Fibroblast of villous mesenchyme (primary cell): ENCODE measurements at regions not wholly inside any gene's neighbourhood (a gene's known extent, or its start where the extent isn't known, plus 50 kb on each side); places are given as distances from the start of the nearest gene placed in this dataset.

Experiments used
- DNase-seq: peaks from one replicate; pipeline ENCODE4 v3.0.0-alpha.2; 2010; ENCODE audit warnings: low read depth
- H3K4me3 ChIP-seq: 2 replicates; pipeline ENCODE4 v1.5.1; 2011; ENCODE audit warnings: low read depth, mild to moderate bottlenecking, low read length
- CTCF ChIP-seq: IDR thresholded peaks from 2 replicates; pipeline ENCODE4 v1.5.1; 2012; ENCODE audit warnings: low read depth, mild to moderate bottlenecking, low read length; ENCODE audit not compliant: insufficient read depth

GRCh38 chr2:236853585-236854051 is 232.1 kb upstream of the COPS8 start:
- no peak for DNase-seq
- no peak for TF ChIP-seq CTCF
- H3K4me3 ChIP-seq = no peak overlapping the region

- no peak for TF ChIP-seq CTCF
- no peak overlapping the region for H3K4me3 ChIP-seq
Observed at GRCh38 chr2:236855176-236855865, 230.4 kb upstream of the COPS8 start.

GRCh38 chr2:236855866-236856847 is 229.5 kb upstream of the COPS8 start:
- no peak overlapping the region for H3K4me3 ChIP-seq
- DNase-seq = no peak
- no peak for TF ChIP-seq CTCF

More at GRCh38 chr2:236855176-236855865, 230.4 kb upstream of the COPS8 start:
- no peak for DNase-seq

GRCh38 chr2:236856848-236857235 is 228.8 kb upstream of the COPS8 start:
- no peak for TF ChIP-seq CTCF

GRCh38 chr2:236857246-236857645 is 228.4 kb upstream of the COPS8 start:
- no peak for TF ChIP-seq CTCF

More at GRCh38 chr2:236856848-236857235, 228.8 kb upstream of the COPS8 start:
- DNase-seq = no peak
- H3K4me3 ChIP-seq = no peak overlapping the region

GRCh38 chr2:236857781-236858180 is 227.9 kb upstream of the COPS8 start:
- DNase-seq = no peak
- no peak for TF ChIP-seq CTCF
- no peak overlapping the region for H3K4me3 ChIP-seq

More at GRCh38 chr2:236857246-236857645, 228.4 kb upstream of the COPS8 start:
- no peak overlapping the region for H3K4me3 ChIP-seq
- DNase-seq = no peak
